Trophoblast cell (in vitro differentiated cells and primary cell): ENCODE measurements at regions not wholly inside any gene's neighbourhood (a gene's known extent, or its start where the extent isn't known, plus 50 kb on each side); places are given as distances from the start of the nearest gene placed in this dataset.

Experiments
- DNase-seq, 2 donors: peaks; one replicate each; pipeline ENCODE4 v3.0.0-alpha.2; 2016
- H2AFZ ChIP-seq: 2 replicates; pipeline ENCODE4 v1.6.1; 2013; ENCODE audit warnings: low read length, moderate library complexity, mild to moderate bottlenecking; ENCODE audit not compliant: insufficient read depth, poor library complexity
- H2AK5ac ChIP-seq: 2 replicates; pipeline ENCODE4 v1.6.1; 2013; ENCODE audit warnings: mild to moderate bottlenecking, low read length
- H2BK120ac ChIP-seq: 2 replicates; pipeline ENCODE4 v1.6.1; 2013; ENCODE audit warnings: low read length, mild to moderate bottlenecking, moderate library complexity; ENCODE audit not compliant: insufficient read depth, poor library complexity
- H2BK12ac ChIP-seq: 2 replicates; pipeline ENCODE4 v1.6.1; 2013; ENCODE audit warnings: mild to moderate bottlenecking, low read length, moderate library complexity
- H2BK5ac ChIP-seq: 2 replicates; pipeline ENCODE4 v1.6.1; 2013; ENCODE audit warnings: low read length, low read depth, moderate library complexity, mild to moderate bottlenecking; ENCODE audit not compliant: poor library complexity
- H3K14ac ChIP-seq: 2 replicates; pipeline ENCODE4 v1.6.1; 2013; ENCODE audit warnings: mild to moderate bottlenecking, low read length
- H3K18ac ChIP-seq: 2 replicates; pipeline ENCODE4 v1.6.1; 2013; ENCODE audit warnings: mild to moderate bottlenecking, low read length
- H3K23ac ChIP-seq: 2 replicates; pipeline ENCODE4 v1.6.1; 2013; ENCODE audit warnings: low read length
- H3K27ac ChIP-seq: 2 replicates; pipeline ENCODE4 v1.5.1; 2013; ENCODE audit warnings: low read depth, mild to moderate bottlenecking, inconsistent platforms, low read length, moderate library complexity
- H3K27me3 ChIP-seq: 2 replicates; pipeline ENCODE4 v1.6.1; 2013; ENCODE audit warnings: inconsistent platforms, mild to moderate bottlenecking, low read length, moderate library complexity; ENCODE audit not compliant: insufficient read depth
- H3K36me3 ChIP-seq, 2 experiments: 1 replicate in 1 of 2; 2 replicates in 1 of 2; pipeline ENCODE4 v1.6.1; 2013; ENCODE audit warnings: low read length in 2 of 2, mild to moderate bottlenecking in 2 of 2, moderate library complexity in 1 of 2; ENCODE audit not compliant: insufficient read depth in 2 of 2, control insufficient read depth in 1 of 2
- H3K4ac ChIP-seq: 2 replicates; pipeline ENCODE4 v1.6.1; 2013; ENCODE audit warnings: low read depth, mild to moderate bottlenecking, low read length, moderate library complexity
- H3K4me1 ChIP-seq, 2 experiments: 1 replicate in 1 of 2; 2 replicates in 1 of 2; pipeline ENCODE4 v1.6.1; 2013; ENCODE audit warnings: low read length in 2 of 2, mild to moderate bottlenecking in 2 of 2, moderate library complexity in 1 of 2; ENCODE audit not compliant: insufficient read depth in 2 of 2, control insufficient read depth in 1 of 2
- H3K4me2 ChIP-seq: 2 replicates; pipeline ENCODE4 v1.6.1; 2013; ENCODE audit warnings: inconsistent platforms, mild to moderate bottlenecking, low read length, moderate library complexity
- H3K4me3 ChIP-seq: 2 replicates; pipeline ENCODE4 v1.5.1; 2013; ENCODE audit warnings: mild to moderate bottlenecking, low read depth, low read length, inconsistent platforms
- H3K79me1 ChIP-seq: one replicate; pipeline ENCODE4 v1.6.1; 2013; ENCODE audit warnings: low read length
- H3K79me2 ChIP-seq: 2 replicates; pipeline ENCODE4 v1.6.1; 2013; ENCODE audit warnings: low read length, mild to moderate bottlenecking; ENCODE audit not compliant: control insufficient read depth, insufficient read depth, poor library complexity
- H3K9ac ChIP-seq: 2 replicates; pipeline ENCODE4 v1.6.1; 2013; ENCODE audit warnings: mild to moderate bottlenecking, low read length
- H3K9me3 ChIP-seq: 2 replicates; pipeline ENCODE4 v1.6.1; 2013; ENCODE audit warnings: low read depth, mild to moderate bottlenecking, control low read depth, inconsistent platforms, low read length; ENCODE audit not compliant: insufficient read depth
- H4K12ac ChIP-seq: 2 replicates; pipeline ENCODE4 v1.6.1; 2013; ENCODE audit warnings: low read depth, mild to moderate bottlenecking, low read length, moderate library complexity
- H4K8ac ChIP-seq: 2 replicates; pipeline ENCODE4 v1.6.1; 2013; ENCODE audit warnings: low read depth, mild to moderate bottlenecking, low read length, moderate library complexity
- H4K91ac ChIP-seq: one replicate; pipeline ENCODE4 v1.6.1; 2013; ENCODE audit warnings: low read depth, mild to moderate bottlenecking, low read length, moderate library complexity
- WGBS: extraction: QIAGEN DNeasy Blood & Tissue Kit; methylation state at CpG from one replicate; pipeline ENCODE4 v1.1.7; 2013; ENCODE audit warnings: missing lambda C conversion rate; ENCODE audit not compliant: insufficient read length, insufficient coverage; ENCODE audit errors: extremely low coverage; 5-methylcytosine and 5-hydroxymethylcytosine counted together

DNA sequence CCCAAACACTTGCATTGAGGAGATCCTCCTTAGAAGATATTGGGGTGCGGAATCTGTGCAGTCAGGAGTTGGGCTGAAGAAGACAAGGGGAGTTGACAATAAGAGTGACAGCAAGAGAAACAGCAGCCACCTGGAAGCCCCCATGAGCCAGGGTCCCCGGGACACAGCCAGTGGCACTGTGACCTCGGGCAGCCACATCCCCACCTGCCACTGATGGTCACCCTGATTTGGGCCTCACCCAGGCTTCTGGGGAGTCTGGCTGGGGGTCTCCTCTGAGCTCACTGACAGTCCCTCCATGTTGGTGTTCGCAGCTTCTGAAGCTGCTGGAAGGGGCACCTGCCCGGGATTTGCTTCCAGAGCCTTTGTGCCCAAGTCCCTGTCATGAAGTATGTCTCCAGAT, 123.5 kb downstream of the TTLL2 start:
- DNase-seq: no peak
- H3K27ac ChIP-seq: no peak overlapping the region
- no peak overlapping the region for H2BK5ac ChIP-seq
- no peak overlapping the region for H3K4ac ChIP-seq
- no peak overlapping the region for H3K4me3 ChIP-seq
- H3K4me2 ChIP-seq: no peak overlapping the region
- H2AK5ac ChIP-seq: no peak overlapping the region
- no peaks in the 10 kb centered on the region for H3K27me3 ChIP-seq
- no peak overlapping the region for H4K91ac ChIP-seq
- no peak overlapping the region for H2BK12ac ChIP-seq
- no peaks in the 10 kb centered on the region for H3K79me1 ChIP-seq
- no peaks in the 10 kb centered on the region for H3K36me3 ChIP-seq
- H3K14ac ChIP-seq: no peak overlapping the region
- no peak overlapping the region for H3K23ac ChIP-seq
- no CpG with 5 or more reads among the region's 5 CpGs for WGBS
- peaks cover 5 to 9% of the 10 kb centered on the region in 2 experiments for H3K4me1 ChIP-seq
- H4K8ac ChIP-seq: no peak overlapping the region
- H3K79me2 ChIP-seq: no peaks in the 10 kb centered on the region
- H3K18ac ChIP-seq: no peak overlapping the region
- no peak overlapping the region for H3K9ac ChIP-seq
- no peaks in the 10 kb centered on the region for H3K9me3 ChIP-seq
- no peak overlapping the region for H4K12ac ChIP-seq
- no peak overlapping the region for H2AFZ ChIP-seq
- no peak overlapping the region for H2BK120ac ChIP-seq

- Histone ChIP-seq H2BK12ac (no peak overlapping the region), H3K79me1 (no peaks in the 10 kb centered on the region), H4K91ac (no peak overlapping the region), H2AK5ac (no peak overlapping the region), H2AFZ (no peak overlapping the region), H3K9ac (no peak overlapping the region), H3K18ac (no peak overlapping the region), H3K4me2 (no peak overlapping the region), H2BK120ac (no peak overlapping the region), H2BK5ac (no peak overlapping the region), H3K27me3 (no peaks in the 10 kb centered on the region), H3K23ac (no peak overlapping the region), H4K12ac (no peak overlapping the region), H3K27ac (no peak overlapping the region), H3K4ac (no peak overlapping the region), H3K36me3 (no peaks in the 10 kb centered on the region), H3K9me3 (peaks cover 2% of the 10 kb centered on the region), H3K14ac (no peak overlapping the region), H3K4me3 (no peak overlapping the region), H3K4me1 (peaks cover 2 to 5% of the 10 kb centered on the region in 2 experiments), H4K8ac (no peak overlapping the region), H3K79me2 (no peaks in the 10 kb centered on the region)
- no CpG with 5 or more reads among the region's 7 CpGs for WGBS
- DNase-seq: peak in 1 of 2 donors; percentile 21
Observed at GRCh38 chr6:167449094-167449861, 124.4 kb downstream of the TTLL2 start.

DNA sequence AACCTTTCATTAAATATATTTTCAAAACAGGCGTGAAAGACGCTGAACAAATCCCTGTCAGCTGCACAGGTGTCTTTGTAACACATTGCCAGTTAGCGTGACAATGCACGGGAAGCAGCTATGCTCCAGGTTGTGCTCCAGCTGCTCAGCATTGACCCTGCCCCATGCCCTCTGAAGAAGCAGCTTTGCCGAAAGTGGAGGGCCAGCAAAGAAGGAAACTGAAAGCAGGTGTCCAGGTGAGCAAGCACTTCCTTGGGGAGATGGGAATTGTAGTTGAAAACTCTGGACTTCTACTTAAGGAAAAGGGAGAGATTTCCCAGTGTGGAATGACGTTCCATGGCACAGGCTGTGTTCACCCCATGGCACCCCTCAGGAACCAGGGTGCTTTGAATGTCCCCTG, 125.7 kb downstream of the TTLL2 start:
- Histone ChIP-seq H3K14ac (no peak overlapping the region), H4K8ac (no peak overlapping the region), H3K4me1 (peaks cover 0 to 2% of the 10 kb centered on the region in 2 experiments), H3K79me1 (no peaks in the 10 kb centered on the region), H3K4me3 (no peak overlapping the region), H3K4me2 (no peak overlapping the region), H2AFZ (no peak overlapping the region), H4K91ac (no peak overlapping the region), H3K9me3 (peaks cover 2% of the 10 kb centered on the region), H3K23ac (no peak overlapping the region), H3K79me2 (no peaks in the 10 kb centered on the region), H3K9ac (no peak overlapping the region), H2BK12ac (no peak overlapping the region), H4K12ac (no peak overlapping the region), H3K27ac (no peak overlapping the region), H2AK5ac (no peak overlapping the region), H3K4ac (no peak overlapping the region), H3K27me3 (no peaks in the 10 kb centered on the region), H3K36me3 (no peaks in the 10 kb centered on the region), H2BK120ac (no peak overlapping the region), H3K18ac (no peak overlapping the region), H2BK5ac (no peak overlapping the region)
- WGBS: no CpG with 5 or more reads among the region's 6 CpGs
- DNase-seq: no peak

- Histone ChIP-seq H3K79me1 (no peaks in the 10 kb centered on the region), H3K9ac (no peak overlapping the region), H2BK12ac (no peak overlapping the region), H3K14ac (no peak overlapping the region), H2AFZ (no peak overlapping the region), H3K23ac (no peak overlapping the region), H3K79me2 (no peaks in the 10 kb centered on the region), H3K27ac (no peak overlapping the region), H3K27me3 (no peaks in the 10 kb centered on the region), H3K9me3 (peaks cover 2% of the 10 kb centered on the region), H3K4me3 (no peak overlapping the region), H2BK120ac (no peak overlapping the region), H3K18ac (no peak overlapping the region), H2BK5ac (no peak overlapping the region), H2AK5ac (no peak overlapping the region), H4K12ac (no peak overlapping the region), H3K4me2 (no peak overlapping the region), H3K36me3 (no peaks in the 10 kb centered on the region), H3K4me1 (peaks cover 0 to 2% of the 10 kb centered on the region in 2 experiments), H4K91ac (no peak overlapping the region), H3K4ac (no peak overlapping the region), H4K8ac (no peak overlapping the region)
- no peak for DNase-seq
- no CpG with 5 or more reads among the region's 8 CpGs for WGBS
Observed at GRCh38 chr6:167452338-167453081, 127.6 kb downstream of the TTLL2 start.
